ENCODE measurements at regions not wholly inside any gene's neighbourhood (a gene's known extent, or its start where the extent isn't known, plus 50 kb on each side); places are given as distances from the start of the nearest gene placed in this dataset.

- in situ Hi-C loops (cut with MboI): no loop called here
- Histone ChIP-seq H3K27ac (ENCODE audit: control insufficient read depth, insufficient read depth) (no peak overlapping the region), H3K27me3 (replicated peaks in 1 of 2; ENCODE audit: control insufficient read depth in 2 of 2, insufficient read depth in 2 of 2, low read length in 1 of 2) (no peaks in the 10 kb centered on the region), H3K4me1 (ENCODE audit: control insufficient read depth, insufficient read depth, low read length) (no peaks in the 10 kb centered on the region), H3K36me3 (ENCODE audit: control insufficient read depth in 2 of 2, insufficient read depth in 2 of 2, low read length in 1 of 2) (no peaks in the 10 kb centered on the region), H3K9me3 (replicated peaks; ENCODE audit: control insufficient read depth, insufficient read depth, low read length) (no peaks in the 10 kb centered on the region), H3K4me3 (no peak overlapping the region), H2AFZ (ENCODE audit: control insufficient read depth, low read depth, low read length) (no peak overlapping the region), H3K9ac (ENCODE audit: control insufficient read depth, insufficient read depth, low read length) (no peak overlapping the region), H3K79me2 (ENCODE audit: control insufficient read depth, insufficient read depth, low read length) (no peaks in the 10 kb centered on the region), H3K4me2 (ENCODE audit: control insufficient read depth, insufficient read depth) (no peak overlapping the region), H4K20me1 (ENCODE audit: control insufficient read depth, insufficient read depth) (no peaks in the 10 kb centered on the region)
- ATAC-seq (no peak), FAIRE-seq (no peak), DNase-seq (ENCODE audit: low read depth, low spot score) (no peak)
- RAD21 ChIA-PET (ENCODE audit: unreplicated experiment): no interaction called here
- SMC1A ChIA-PET (ENCODE audit: uncharacterized antibody, unreplicated experiment): no interaction called here
- 26% methylated on average over 5 of the region's 5 CpGs for whole genome bisulfite sequencing (ENCODE audit: insufficient coverage, insufficient replicate concordance, low lambda C conversion rate, missing lambda C conversion rate)
- POLR2A ChIA-PET: no interaction called here
- TF ChIP-seq EGR1 (IDR thresholded peaks at IDR 0.05; ENCODE audit: borderline replicate concordance in 1 of 2, low read depth in 2 of 2, low read length in 2 of 2) (no peak), MYB (IDR thresholded peaks at IDR 0.05; ENCODE audit: borderline replicate concordance, low read depth, low read length) (no peak), RBBP5 (conservative IDR thresholded peaks at IDR 0.05) (no peak), SMARCA5 (IDR thresholded peaks at IDR 0.05) (no peak), ATF3 (IDR thresholded peaks at IDR 0.05; ENCODE audit: borderline replicate concordance, extremely low read depth, low read depth, low read length) (no peak), ZNF217 (IDR thresholded peaks at IDR 0.05) (no peak), ZNF592 (IDR thresholded peaks at IDR 0.05) (no peak), TCF12 (IDR thresholded peaks at IDR 0.05; ENCODE audit: low read depth, low read length) (no peak), MEF2A (IDR thresholded peaks at IDR 0.05; ENCODE audit: insufficient read depth, low read depth, low read length) (no peak), ZBTB40 (IDR thresholded peaks at IDR 0.05; ENCODE audit: borderline replicate concordance) (no peak), RELB (IDR thresholded peaks at IDR 0.05; ENCODE audit: low read depth) (no peak), PAX5 (IDR thresholded peaks at IDR 0.05; ENCODE audit: borderline replicate concordance, low read depth, low read length) (no peak), HCFC1 (IDR thresholded peaks at IDR 0.05; ENCODE audit: low read length) (no peak), USF2 (IDR thresholded peaks at IDR 0.05; ENCODE audit: borderline replicate concordance, low read depth, low read length) (no peak)
- CTCF ChIA-PET: no interaction called here
- intact Hi-C loops (cut with micrococcal nuclease; ENCODE audit: unreplicated experiment): no loop called here
- BruUV-seq (replicated peaks): no TSS peak
Measured at GRCh38 chr4:96293806-96294205, 453.9 kb downstream of the PDHA2 start.

Measured in GM12878 (cell line).